Vagina (tissue), 2 donors: ENCODE measurements at regions not wholly inside any gene's neighbourhood (a gene's known extent, or its start where the extent isn't known, plus 50 kb on each side); places are given as distances from the start of the nearest gene placed in this dataset.

ENCODE experiments used
- DNase-seq, 2 donors: peaks; one replicate each; pipeline ENCODE4 v3.0.0-alpha.2; 2017; ENCODE audit errors: extremely low spot score in 2 of 2
- H3K27ac ChIP-seq: fragments of 200-600 bp; sonication (generic); one replicate; pipeline ENCODE4 v1.5.1; 2019
- H3K27me3 ChIP-seq: fragments of 200-600 bp; sonication (generic); one replicate; pipeline ENCODE4 v1.5.1; 2019
- H3K36me3 ChIP-seq, 2 donors: fragments of 200-600 bp; sonication (generic); one replicate each; pipeline ENCODE4 v1.5.1; 2017 to 2019
- H3K4me1 ChIP-seq: fragments of 200-600 bp; sonication (generic); one replicate; pipeline ENCODE4 v1.5.1; 2019
- H3K4me3 ChIP-seq, 2 donors: fragments of 200-600 bp; sonication (generic); 1 replicate in 1 of 2; 2 replicates in 1 of 2; pipeline ENCODE4 v1.5.1; 2016 to 2019
- H3K9me3 ChIP-seq: fragments of 200-600 bp; sonication (generic); one replicate; pipeline ENCODE4 v1.5.1; 2019
- CTCF ChIP-seq, 3 experiments: fragments of 450-650 bp in 2 of 3; fragments of 200-600 bp in 1 of 3; sonication (generic) in 1 of 3; IDR thresholded peaks; one replicate each; pipeline ENCODE4 v1.5.1; 2017 to 2019; ENCODE audit warnings: antibody characterized with exemption in 3 of 3, mild to moderate bottlenecking in 2 of 3, moderate library complexity in 2 of 3
- POLR2A ChIP-seq, 2 donors: fragments of 450-650 bp; IDR thresholded peaks; one replicate each; pipeline ENCODE4 v1.6.1; 2017; ENCODE audit warnings: antibody characterized with exemption in 2 of 2, mild to moderate bottlenecking in 2 of 2, moderate library complexity in 2 of 2
- POLR2AphosphoS5 ChIP-seq, 2 donors: sonication (generic); formaldehyde crosslinking; IDR thresholded peaks; one replicate each; pipeline ENCODE4 v1.9.0; 2017; ENCODE audit warnings: antibody characterized with exemption in 2 of 2, mild to moderate bottlenecking in 2 of 2, low read depth in 1 of 2; ENCODE audit not compliant: insufficient read depth in 1 of 2
- intact Hi-C: fragments of 100-400 bp; cut with DNase I; formaldehyde crosslinking; loops from one replicate; pipeline ENCODE4 v1.15.1; 2023

- Histone ChIP-seq H3K4me1 (no peaks in the 10 kb centered on the region), H3K27me3 (no peaks in the 10 kb centered on the region), H3K9me3 (no peaks in the 10 kb centered on the region), H3K4me3 (no peak overlapping the region), H3K27ac (no peak overlapping the region), H3K36me3 (no peaks in the 10 kb centered on the region)
- no peak for TF ChIP-seq POLR2A (IDR thresholded peaks at IDR 0.05)
- no peak for TF ChIP-seq POLR2AphosphoS5 (IDR thresholded peaks at IDR 0.05; ENCODE audit: insufficient read depth in 1 of 2, low read depth in 1 of 2)
- TF ChIP-seq CTCF (IDR thresholded peaks at IDR 0.05) = no peak
- intact Hi-C loops = no loop called here
- no peak for DNase-seq
Observed at GRCh38 chr1:60411591-60411990, 338.0 kb upstream of the C1orf87 start.

GRCh38 chr1:60402816-60403215 is 329.2 kb upstream of the C1orf87 start:
- H3K36me3 ChIP-seq = no peaks in the 10 kb centered on the region
- no peak for DNase-seq
- intact Hi-C loops = no loop called here
- no peaks in the 10 kb centered on the region for H3K27me3 ChIP-seq
- no peak overlapping the region for H3K27ac ChIP-seq
- no peaks in the 10 kb centered on the region for H3K4me1 ChIP-seq
- H3K9me3 ChIP-seq = no peaks in the 10 kb centered on the region
- no peak for TF ChIP-seq POLR2AphosphoS5 (IDR thresholded peaks at IDR 0.05; ENCODE audit: insufficient read depth in 1 of 2, low read depth in 1 of 2)
- TF ChIP-seq POLR2A (IDR thresholded peaks at IDR 0.05) = no peak
- no peak for TF ChIP-seq CTCF (IDR thresholded peaks at IDR 0.05)
- H3K4me3 ChIP-seq = no peak overlapping the region

- no peaks in the 10 kb centered on the region for H3K36me3 ChIP-seq
- no peaks in the 10 kb centered on the region for H3K9me3 ChIP-seq
- H3K4me1 ChIP-seq = no peaks in the 10 kb centered on the region
- H3K4me3 ChIP-seq = no peak overlapping the region
- TF ChIP-seq POLR2A (IDR thresholded peaks at IDR 0.05) (no peak), CTCF (IDR thresholded peaks at IDR 0.05) (no peak), POLR2AphosphoS5 (IDR thresholded peaks at IDR 0.05; ENCODE audit: insufficient read depth in 1 of 2, low read depth in 1 of 2) (no peak)
- H3K27me3 ChIP-seq = no peaks in the 10 kb centered on the region
- no peak for DNase-seq
- intact Hi-C loops = no loop called here
- H3K27ac ChIP-seq = no peak overlapping the region
Observed at GRCh38 chr1:60402216-60402615, 328.6 kb upstream of the C1orf87 start.

- Histone ChIP-seq H3K9me3 (no peaks in the 10 kb centered on the region), H3K4me3 (no peak overlapping the region), H3K36me3 (no peaks in the 10 kb centered on the region), H3K27me3 (no peaks in the 10 kb centered on the region), H3K27ac (no peak overlapping the region), H3K4me1 (no peaks in the 10 kb centered on the region)
- TF ChIP-seq CTCF (IDR thresholded peaks at IDR 0.05) (no peak), POLR2A (IDR thresholded peaks at IDR 0.05) (no peak), POLR2AphosphoS5 (IDR thresholded peaks at IDR 0.05; ENCODE audit: insufficient read depth in 1 of 2, low read depth in 1 of 2) (no peak)
- intact Hi-C loops = no loop called here
- DNase-seq = no peak
Observed at GRCh38 chr1:60394436-60394835, 320.9 kb upstream of the C1orf87 start.

GRCh38 chr1:60390593-60391282 is 317.2 kb upstream of the C1orf87 start:
- intact Hi-C loops = no loop called here
- Histone ChIP-seq H3K36me3 (no peaks in the 10 kb centered on the region), H3K27ac (no peak overlapping the region), H3K4me3 (no peak overlapping the region), H3K4me1 (no peaks in the 10 kb centered on the region), H3K27me3 (no peaks in the 10 kb centered on the region), H3K9me3 (no peaks in the 10 kb centered on the region)
- DNase-seq = no peak
- no peak for TF ChIP-seq CTCF (IDR thresholded peaks at IDR 0.05)
- TF ChIP-seq POLR2A (IDR thresholded peaks at IDR 0.05) = no peak
- TF ChIP-seq POLR2AphosphoS5 (IDR thresholded peaks at IDR 0.05; ENCODE audit: insufficient read depth in 1 of 2, low read depth in 1 of 2) = no peak
